ENCODE measurements at regions not wholly inside any gene's neighbourhood (a gene's known extent, or its start where the extent isn't known, plus 50 kb on each side); places are given as distances from the start of the nearest gene placed in this dataset.

DNA sequence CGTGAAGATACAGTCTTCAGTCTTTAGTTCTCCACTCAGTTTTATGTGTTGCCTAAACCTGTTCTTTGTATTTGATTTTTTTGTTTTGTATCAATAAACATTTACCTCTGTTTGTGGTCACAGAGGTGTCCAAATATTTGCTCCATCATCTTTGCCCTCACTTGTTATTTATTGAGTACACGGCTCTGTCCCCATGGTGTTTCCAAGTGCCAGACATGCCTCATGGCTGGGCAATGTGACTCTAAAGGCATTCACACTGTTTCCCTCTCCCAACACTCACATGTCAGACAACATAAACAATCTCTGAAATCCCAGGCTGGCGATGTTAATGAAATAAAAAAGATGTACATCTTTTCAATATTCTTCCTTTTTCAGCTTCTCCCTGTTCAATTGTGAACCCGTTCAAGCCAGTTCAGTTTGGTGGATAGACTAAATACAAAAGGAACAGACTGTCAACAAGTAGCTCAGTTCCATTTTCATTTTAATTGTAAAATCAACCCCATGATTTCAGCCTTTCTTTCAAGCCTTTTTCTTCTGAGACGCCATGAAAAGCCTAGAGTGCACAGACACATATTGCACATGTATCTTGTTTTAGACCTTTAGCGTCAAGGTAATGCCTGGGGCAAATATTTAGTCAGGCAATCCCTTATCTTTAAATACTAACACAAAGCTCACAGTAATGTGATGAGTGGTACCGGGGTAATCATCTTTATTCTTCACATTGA lies 680.7 kb downstream of the GALC start:
- Histone ChIP-seq H3K79me2 (ENCODE audit: insufficient read depth, low read depth) (no peaks in the 10 kb centered on the region), H3K27ac (no peak overlapping the region), H3K4me1 (ENCODE audit: low read depth, poor library complexity, severe bottlenecking) (no peaks in the 10 kb centered on the region), H3K4me3 (IDR thresholded peaks at IDR 0.05; ENCODE audit: insufficient read depth, low read depth, low read length) (no peak overlapping the region), H3K36me3 (ENCODE audit: insufficient read depth) (no peaks in the 10 kb centered on the region), H2AFZ (ENCODE audit: low read depth) (no peak overlapping the region), H4K20me1 (ENCODE audit: insufficient read depth) (no peaks in the 10 kb centered on the region), H3K27me3 (ENCODE audit: insufficient read depth, low read depth) (no peaks in the 10 kb centered on the region), H3K9ac (no peak overlapping the region), H3K4me2 (no peak overlapping the region)
- no peak for TF ChIP-seq CTCF (conservative IDR thresholded peaks at IDR 0.05; ENCODE audit: low read depth, low read length)

GRCh38 chr14:87309557-87309956 lies 683.4 kb downstream of the GALC start:
- H3K27me3 ChIP-seq (ENCODE audit: insufficient read depth, low read depth): no peaks in the 10 kb centered on the region
- H4K20me1 ChIP-seq (ENCODE audit: insufficient read depth): no peaks in the 10 kb centered on the region
- no peak overlapping the region for H3K27ac ChIP-seq
- no peak overlapping the region for H2AFZ ChIP-seq (ENCODE audit: low read depth)
- H3K36me3 ChIP-seq (ENCODE audit: insufficient read depth): no peaks in the 10 kb centered on the region
- no peaks in the 10 kb centered on the region for H3K79me2 ChIP-seq (ENCODE audit: insufficient read depth, low read depth)
- no peak overlapping the region for H3K4me2 ChIP-seq
- H3K9ac ChIP-seq: no peak overlapping the region
- no peaks in the 10 kb centered on the region for H3K4me1 ChIP-seq (ENCODE audit: low read depth, poor library complexity, severe bottlenecking)
- H3K4me3 ChIP-seq (IDR thresholded peaks at IDR 0.05; ENCODE audit: insufficient read depth, low read depth, low read length): no peak overlapping the region
- no peak for TF ChIP-seq CTCF (conservative IDR thresholded peaks at IDR 0.05; ENCODE audit: low read depth, low read length)

- H3K27me3 ChIP-seq (ENCODE audit: insufficient read depth, low read depth): no peaks in the 10 kb centered on the region
- no peak overlapping the region for H3K4me3 ChIP-seq (IDR thresholded peaks at IDR 0.05; ENCODE audit: insufficient read depth, low read depth, low read length)
- no peak for TF ChIP-seq CTCF (conservative IDR thresholded peaks at IDR 0.05; ENCODE audit: low read depth, low read length)
- H3K9ac ChIP-seq: no peak overlapping the region
- H3K36me3 ChIP-seq (ENCODE audit: insufficient read depth): no peaks in the 10 kb centered on the region
- H2AFZ ChIP-seq (ENCODE audit: low read depth): no peak overlapping the region
- no peak overlapping the region for H3K4me2 ChIP-seq
- H3K79me2 ChIP-seq (ENCODE audit: insufficient read depth, low read depth): no peaks in the 10 kb centered on the region
- no peaks in the 10 kb centered on the region for H4K20me1 ChIP-seq (ENCODE audit: insufficient read depth)
- no peaks in the 10 kb centered on the region for H3K4me1 ChIP-seq (ENCODE audit: low read depth, poor library complexity, severe bottlenecking)
- H3K27ac ChIP-seq: no peak overlapping the region
These were observed 686.4 kb downstream of the GALC start for GRCh38 chr14:87306409-87307168.

DNA sequence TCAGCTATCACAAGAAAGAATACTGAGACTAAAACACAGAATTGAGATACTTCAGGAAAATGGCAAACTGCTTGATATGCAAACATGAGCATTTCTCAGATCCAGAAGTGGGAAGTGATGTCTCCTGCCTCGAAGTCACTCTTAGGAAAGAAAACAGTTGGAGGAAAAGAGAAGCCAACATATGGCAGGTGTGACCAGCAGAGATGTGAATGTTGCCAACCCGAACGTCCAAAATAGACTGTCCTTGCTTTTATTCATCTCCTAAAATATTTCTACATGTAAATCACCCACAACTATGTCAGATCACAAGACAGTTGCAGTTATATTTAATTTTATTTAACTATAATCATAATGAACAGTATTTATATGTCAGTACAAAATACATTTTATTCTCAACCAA lies 687.6 kb downstream of the GALC start:
- no peak overlapping the region for H3K4me2 ChIP-seq
- no peak overlapping the region for H3K4me3 ChIP-seq (IDR thresholded peaks at IDR 0.05; ENCODE audit: insufficient read depth, low read depth, low read length)
- H3K27me3 ChIP-seq (ENCODE audit: insufficient read depth, low read depth): no peaks in the 10 kb centered on the region
- no peaks in the 10 kb centered on the region for H3K79me2 ChIP-seq (ENCODE audit: insufficient read depth, low read depth)
- no peak overlapping the region for H3K27ac ChIP-seq
- TF ChIP-seq CTCF (conservative IDR thresholded peaks at IDR 0.05; ENCODE audit: low read depth, low read length): no peak
- no peak overlapping the region for H3K9ac ChIP-seq
- no peaks in the 10 kb centered on the region for H3K36me3 ChIP-seq (ENCODE audit: insufficient read depth)
- no peaks in the 10 kb centered on the region for H4K20me1 ChIP-seq (ENCODE audit: insufficient read depth)
- H2AFZ ChIP-seq (ENCODE audit: low read depth): no peak overlapping the region
- no peaks in the 10 kb centered on the region for H3K4me1 ChIP-seq (ENCODE audit: low read depth, poor library complexity, severe bottlenecking)

Measured in KMS-11 (cell line).